ENCODE measurements at regions not wholly inside any gene's neighbourhood (a gene's known extent, or its start where the extent isn't known, plus 50 kb on each side); places are given as distances from the start of the nearest gene placed in this dataset.
A peak's percentile ranks its signal among the peaks of the same experiment; 100 is the strongest.

DNA sequence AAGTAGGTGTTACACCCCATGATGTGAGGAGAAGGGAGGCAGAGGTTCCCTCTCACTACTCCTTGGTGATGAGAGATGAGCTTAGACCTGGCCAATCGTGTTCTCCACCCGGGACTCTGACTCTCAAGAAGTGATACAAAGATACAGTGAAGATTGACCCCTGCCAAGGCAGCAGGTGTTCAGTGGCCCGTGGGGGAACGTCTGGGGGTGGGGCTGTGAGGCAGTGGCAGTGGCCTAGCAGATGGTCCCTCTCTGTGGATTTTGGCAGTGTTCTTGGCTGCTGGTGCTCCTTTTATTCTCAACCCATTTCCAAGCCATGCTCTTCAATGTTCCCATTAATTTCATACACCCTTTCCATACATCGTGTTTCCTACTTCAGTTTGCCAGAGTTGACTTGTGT is 120.4 kb upstream of the NEDD4L start:
- no peaks in the 10 kb centered on the region for H3K36me3 ChIP-seq (replicated peaks in 1 of 2)
- no peaks in the 10 kb centered on the region for H3K27me3 ChIP-seq
- no peak overlapping the region for H3K4me3 ChIP-seq
- H3K27ac ChIP-seq: no peak overlapping the region
- DNase-seq: no peak
- 74 to 89% (median 82%) methylated on average over 5 of the region's 5 CpGs for WGBS, 4 donors
- H3K9me3 ChIP-seq (replicated peaks in 1 of 3): no peaks in the 10 kb centered on the region
- intact Hi-C loops (cut with DNase I): no loop called here
- peaks cover 0 to 4% of the 10 kb centered on the region in 2 donors for H3K4me1 ChIP-seq (replicated peaks in 1 of 2)
- TF ChIP-seq, protein P1, sequence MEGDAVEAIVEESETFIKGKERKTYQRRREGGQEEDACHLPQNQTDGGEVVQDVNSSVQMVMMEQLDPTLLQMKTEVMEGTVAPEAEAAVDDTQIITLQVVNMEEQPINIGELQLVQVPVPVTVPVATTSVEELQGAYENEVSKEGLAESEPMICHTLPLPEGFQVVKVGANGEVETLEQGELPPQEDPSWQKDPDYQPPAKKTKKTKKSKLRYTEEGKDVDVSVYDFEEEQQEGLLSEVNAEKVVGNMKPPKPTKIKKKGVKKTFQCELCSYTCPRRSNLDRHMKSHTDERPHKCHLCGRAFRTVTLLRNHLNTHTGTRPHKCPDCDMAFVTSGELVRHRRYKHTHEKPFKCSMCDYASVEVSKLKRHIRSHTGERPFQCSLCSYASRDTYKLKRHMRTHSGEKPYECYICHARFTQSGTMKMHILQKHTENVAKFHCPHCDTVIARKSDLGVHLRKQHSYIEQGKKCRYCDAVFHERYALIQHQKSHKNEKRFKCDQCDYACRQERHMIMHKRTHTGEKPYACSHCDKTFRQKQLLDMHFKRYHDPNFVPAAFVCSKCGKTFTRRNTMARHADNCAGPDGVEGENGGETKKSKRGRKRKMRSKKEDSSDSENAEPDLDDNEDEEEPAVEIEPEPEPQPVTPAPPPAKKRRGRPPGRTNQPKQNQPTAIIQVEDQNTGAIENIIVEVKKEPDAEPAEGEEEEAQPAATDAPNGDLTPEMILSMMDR (IDR thresholded peaks at IDR 0.05): no peak
- no peak for TF ChIP-seq POLR2A (IDR thresholded peaks at IDR 0.05)

- Histone ChIP-seq H3K4me1 (replicated peaks in 1 of 2) (peaks cover 0 to 4% of the 10 kb centered on the region in 2 donors), H3K4me3 (no peak overlapping the region), H3K9me3 (replicated peaks in 1 of 3) (no peaks in the 10 kb centered on the region), H3K27ac (no peak overlapping the region), H3K36me3 (replicated peaks in 1 of 2) (no peaks in the 10 kb centered on the region), H3K27me3 (no peaks in the 10 kb centered on the region)
- WGBS, 4 donors: 92 to 95% (median 93%) methylated on average over 3 of the region's 3 CpGs
- TF ChIP-seq, protein P1 (IDR thresholded peaks at IDR 0.05): no peak
- TF ChIP-seq POLR2A (IDR thresholded peaks at IDR 0.05): no peak
- no peak for DNase-seq
- intact Hi-C loops (cut with DNase I): no loop called here
Observed at GRCh38 chr18:57922885-57923284, 119.8 kb upstream of the ATP8B1 start.

DNA sequence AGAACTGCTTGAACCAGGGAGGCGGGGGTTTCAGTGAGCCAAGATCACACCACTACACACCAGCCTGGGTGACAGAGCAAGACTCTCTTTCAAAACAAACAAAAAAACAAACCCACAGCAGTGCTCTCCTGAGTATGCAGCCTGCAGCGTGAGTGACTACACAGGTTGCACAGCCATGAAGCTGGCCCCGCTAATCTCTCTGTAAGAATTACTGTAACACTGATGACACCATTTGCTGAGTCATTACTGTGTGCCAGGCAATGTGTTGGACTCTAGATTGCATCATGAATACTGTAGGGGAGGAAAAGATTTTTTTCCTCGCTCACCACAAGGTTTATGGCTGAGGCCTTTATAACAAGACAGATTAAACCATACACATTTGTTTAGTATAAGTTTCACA is 118.6 kb upstream of the ATP8B1 start:
- no peak for TF ChIP-seq POLR2A (IDR thresholded peaks at IDR 0.05)
- TF ChIP-seq, protein P1 (IDR thresholded peaks at IDR 0.05): no peak
- H3K27me3 ChIP-seq: no peaks in the 10 kb centered on the region
- H3K4me1 ChIP-seq (replicated peaks in 1 of 2): peaks cover 0 to 4% of the 10 kb centered on the region in 2 donors
- WGBS, 4 donors: 88 to 97% (median 91%) methylated on average over 4 of the region's 4 CpGs
- no peak overlapping the region for H3K27ac ChIP-seq
- peak in 2 of 7 donors; percentile 13 to 25 for DNase-seq
- H3K36me3 ChIP-seq (replicated peaks in 1 of 2): no peaks in the 10 kb centered on the region
- intact Hi-C loops (cut with DNase I): no loop called here
- no peaks in the 10 kb centered on the region for H3K9me3 ChIP-seq (replicated peaks in 1 of 3)
- H3K4me3 ChIP-seq: no peak overlapping the region

GRCh38 chr18:57920036-57920435 is 116.9 kb upstream of the ATP8B1 start:
- no peak overlapping the region for H3K4me3 ChIP-seq
- WGBS, 4 donors: 76 to 89% (median 83%) methylated on average over 1 of the region's 1 CpG
- H3K27me3 ChIP-seq: no peaks in the 10 kb centered on the region
- H3K9me3 ChIP-seq (replicated peaks in 1 of 3): no peaks in the 10 kb centered on the region
- no peaks in the 10 kb centered on the region for H3K36me3 ChIP-seq (replicated peaks in 1 of 2)
- TF ChIP-seq, protein P1 (IDR thresholded peaks at IDR 0.05): no peak
- TF ChIP-seq POLR2A (IDR thresholded peaks at IDR 0.05): no peak
- H3K4me1 ChIP-seq (replicated peaks in 1 of 2): no peaks in the 10 kb centered on the region
- no peak for DNase-seq
- no peak overlapping the region for H3K27ac ChIP-seq
- intact Hi-C loops (cut with DNase I): no loop called here
